Retinal pigment epithelial cell (primary cell): ENCODE measurements at regions not wholly inside any gene's neighbourhood (a gene's known extent, or its start where the extent isn't known, plus 50 kb on each side); places are given as distances from the start of the nearest gene placed in this dataset.

ENCODE experiments used
- DNase-seq: peaks from one replicate; pipeline ENCODE4 v3.0.0-alpha.2; 2010; ENCODE audit warnings: low read depth
- H3K4me3 ChIP-seq: 2 replicates; pipeline ENCODE4 v1.5.1; 2011; ENCODE audit warnings: mild to moderate bottlenecking, low read length, control low read depth, moderate library complexity
- TF ChIP-seq, protein P1 (sequence below): conservative IDR thresholded peaks from 2 replicates; pipeline ENCODE4 v1.5.1; 2011; ENCODE audit warnings: low read depth, low read length, control low read depth, inconsistent platforms

DNA sequence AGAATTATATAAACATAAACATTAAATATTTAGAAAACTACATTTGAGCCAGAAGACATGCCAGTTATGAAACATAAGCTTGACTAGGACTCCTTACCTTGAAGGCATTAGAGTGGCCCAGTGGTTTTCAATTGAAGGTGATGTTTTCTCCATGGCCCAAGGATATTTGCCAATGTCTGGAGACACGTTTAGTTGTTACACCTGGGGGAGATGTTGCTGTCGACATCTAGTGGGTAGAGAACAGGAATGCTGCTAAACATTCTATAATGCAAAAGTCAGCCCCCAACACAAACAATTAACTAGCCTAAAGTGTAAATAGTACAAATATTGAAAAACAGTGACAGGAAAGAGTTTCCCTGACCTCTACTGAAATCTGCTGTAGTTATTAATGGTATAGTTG lies 200.9 kb upstream of the HS3ST5 start:
- no peak for DNase-seq
- no peak overlapping the region for H3K4me3 ChIP-seq
- TF ChIP-seq, protein P1, sequence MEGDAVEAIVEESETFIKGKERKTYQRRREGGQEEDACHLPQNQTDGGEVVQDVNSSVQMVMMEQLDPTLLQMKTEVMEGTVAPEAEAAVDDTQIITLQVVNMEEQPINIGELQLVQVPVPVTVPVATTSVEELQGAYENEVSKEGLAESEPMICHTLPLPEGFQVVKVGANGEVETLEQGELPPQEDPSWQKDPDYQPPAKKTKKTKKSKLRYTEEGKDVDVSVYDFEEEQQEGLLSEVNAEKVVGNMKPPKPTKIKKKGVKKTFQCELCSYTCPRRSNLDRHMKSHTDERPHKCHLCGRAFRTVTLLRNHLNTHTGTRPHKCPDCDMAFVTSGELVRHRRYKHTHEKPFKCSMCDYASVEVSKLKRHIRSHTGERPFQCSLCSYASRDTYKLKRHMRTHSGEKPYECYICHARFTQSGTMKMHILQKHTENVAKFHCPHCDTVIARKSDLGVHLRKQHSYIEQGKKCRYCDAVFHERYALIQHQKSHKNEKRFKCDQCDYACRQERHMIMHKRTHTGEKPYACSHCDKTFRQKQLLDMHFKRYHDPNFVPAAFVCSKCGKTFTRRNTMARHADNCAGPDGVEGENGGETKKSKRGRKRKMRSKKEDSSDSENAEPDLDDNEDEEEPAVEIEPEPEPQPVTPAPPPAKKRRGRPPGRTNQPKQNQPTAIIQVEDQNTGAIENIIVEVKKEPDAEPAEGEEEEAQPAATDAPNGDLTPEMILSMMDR, result no peak

DNA sequence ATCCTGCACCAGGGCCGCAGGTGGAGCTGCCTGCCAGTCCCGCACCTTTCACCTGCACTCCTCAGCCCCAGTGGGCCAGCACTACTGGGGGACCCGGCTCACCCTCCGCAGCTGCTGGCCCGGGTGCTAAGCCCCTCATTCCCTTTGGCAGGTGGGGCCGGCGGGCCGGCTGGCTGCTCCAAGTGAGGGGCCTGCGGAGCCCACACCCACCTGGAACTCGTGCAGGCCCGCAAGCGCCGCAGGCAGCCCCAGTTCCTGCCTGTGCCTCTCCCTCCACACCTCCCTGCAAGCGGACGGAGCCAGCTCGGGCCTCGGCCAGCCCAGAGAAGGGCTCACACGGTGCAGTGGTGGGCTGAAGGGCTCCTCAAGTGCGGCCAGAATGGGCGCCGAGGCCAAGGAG lies 199.0 kb upstream of the HS3ST5 start:
- TF ChIP-seq, protein P1, result no peak
- DNase-seq, result no peak
- H3K4me3 ChIP-seq, result no peak overlapping the region

DNA sequence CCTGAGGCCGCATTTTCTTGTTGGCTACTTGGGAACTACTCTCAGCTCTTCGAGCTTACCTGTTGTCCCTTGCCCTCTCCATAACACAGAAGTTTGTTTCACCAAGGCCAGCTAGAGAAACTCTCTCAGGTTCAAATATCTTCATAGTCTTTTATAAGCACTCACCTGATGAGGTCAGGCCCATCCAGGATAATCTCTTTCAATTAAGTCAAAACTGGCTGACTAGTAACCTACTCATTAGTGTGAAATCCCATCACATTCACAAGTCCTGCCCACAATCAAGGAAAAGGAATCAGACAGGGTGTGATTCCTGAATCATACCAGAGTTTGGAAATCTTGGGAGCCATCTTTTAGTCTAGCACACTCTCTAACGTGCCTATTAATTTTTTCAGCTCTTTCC lies 195.2 kb upstream of the HS3ST5 start:
- H3K4me3 ChIP-seq, result no peak overlapping the region
- DNase-seq, result no peak
- TF ChIP-seq, protein P1, result no peak

DNA sequence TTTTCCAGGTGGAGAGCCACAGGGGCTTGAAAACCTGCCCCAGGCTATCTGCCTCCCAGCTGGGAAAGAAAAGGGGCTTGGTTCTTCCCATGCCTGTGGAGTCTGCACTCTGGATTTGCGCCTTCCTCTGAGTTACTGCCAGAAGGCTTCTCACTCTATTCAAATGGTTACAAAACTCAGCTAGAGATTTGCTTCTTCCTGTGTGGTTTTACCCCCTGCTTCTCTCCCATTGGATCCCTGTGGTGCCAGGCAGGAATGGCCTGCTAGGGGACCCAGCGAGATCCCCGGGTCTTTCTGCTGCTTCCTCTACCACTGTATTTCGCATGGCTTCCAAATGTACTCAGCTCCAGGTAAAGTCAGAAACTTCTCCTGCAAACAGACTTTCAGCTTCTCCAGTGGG lies 192.0 kb upstream of the HS3ST5 start:
- no peak for DNase-seq
- TF ChIP-seq, protein P1, result no peak
- H3K4me3 ChIP-seq, result no peak overlapping the region

DNA sequence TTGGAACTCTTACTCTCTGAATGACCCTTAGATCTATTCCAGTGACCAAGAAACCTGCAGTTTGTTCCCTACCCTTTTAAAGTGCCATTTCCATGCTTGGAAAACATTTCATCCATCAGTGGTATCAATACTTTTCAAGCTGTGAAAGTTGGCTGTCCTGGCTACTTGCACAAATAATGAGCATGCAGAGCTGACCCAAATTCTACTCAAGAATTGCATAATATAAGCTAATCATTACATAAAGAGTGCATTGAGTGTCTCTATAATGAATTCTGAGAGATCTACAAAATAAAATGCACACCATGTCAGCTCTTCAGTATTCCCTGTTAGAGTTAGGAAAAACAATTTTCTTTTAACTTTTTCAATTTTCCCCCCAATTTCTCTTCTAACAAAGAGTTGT lies 181.3 kb upstream of the HS3ST5 start:
- H3K4me3 ChIP-seq, result no peak overlapping the region
- TF ChIP-seq, protein P1, result no peak
- DNase-seq, result no peak

DNA sequence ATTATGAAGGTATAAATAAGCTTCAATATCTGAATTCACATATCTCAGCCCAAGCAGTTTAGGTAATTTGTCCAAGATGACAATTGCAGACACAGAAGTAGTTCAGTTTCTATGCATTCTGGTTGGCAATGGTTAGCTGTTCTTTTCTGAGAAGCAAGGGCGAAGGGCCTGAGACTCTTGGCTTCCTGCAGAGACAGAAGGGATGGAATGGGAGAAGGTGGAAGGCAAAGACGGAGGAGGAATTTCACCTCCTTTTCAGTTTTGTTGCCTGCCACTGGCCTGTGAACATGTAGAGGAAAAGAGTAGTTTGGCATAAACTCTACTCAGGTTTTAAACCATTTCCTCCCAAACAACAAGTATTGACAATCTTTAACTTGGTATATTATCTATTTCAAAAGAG lies 180.7 kb upstream of the HS3ST5 start:
- TF ChIP-seq, protein P1, result no peak
- no peak overlapping the region for H3K4me3 ChIP-seq
- no peak for DNase-seq

DNA sequence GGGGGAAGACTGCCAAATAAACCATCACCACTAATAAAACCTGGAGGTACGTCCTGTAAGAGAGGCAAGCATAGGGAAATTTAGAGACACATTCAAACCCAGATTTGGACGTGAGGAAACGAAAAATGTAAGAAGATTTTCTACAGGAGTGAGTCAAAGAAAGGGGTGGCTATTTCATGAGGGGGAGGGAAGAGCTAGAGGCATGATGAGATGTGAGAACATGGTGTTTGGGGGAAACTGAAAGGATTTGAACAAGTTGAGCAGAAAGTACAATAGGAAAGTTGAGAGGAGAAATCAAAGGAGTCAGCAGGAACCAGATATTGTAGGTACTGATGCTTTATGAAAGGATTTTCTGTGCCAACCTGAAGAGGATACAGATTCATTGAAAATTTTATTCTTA lies 179.1 kb upstream of the HS3ST5 start:
- DNase-seq, result no peak
- no peak overlapping the region for H3K4me3 ChIP-seq
- TF ChIP-seq, protein P1, result no peak
